SW480 (cell line): ENCODE measurements at regions not wholly inside any gene's neighbourhood (a gene's known extent, or its start where the extent isn't known, plus 50 kb on each side); places are given as distances from the start of the nearest gene placed in this dataset.
A peak's percentile ranks its signal among the peaks of the same experiment; 100 is the strongest.

Experiments used
- DNase-seq: peaks from one replicate; pipeline ENCODE4 v3.0.0-alpha.2; 2016; ENCODE audit warnings: low spot score

DNA sequence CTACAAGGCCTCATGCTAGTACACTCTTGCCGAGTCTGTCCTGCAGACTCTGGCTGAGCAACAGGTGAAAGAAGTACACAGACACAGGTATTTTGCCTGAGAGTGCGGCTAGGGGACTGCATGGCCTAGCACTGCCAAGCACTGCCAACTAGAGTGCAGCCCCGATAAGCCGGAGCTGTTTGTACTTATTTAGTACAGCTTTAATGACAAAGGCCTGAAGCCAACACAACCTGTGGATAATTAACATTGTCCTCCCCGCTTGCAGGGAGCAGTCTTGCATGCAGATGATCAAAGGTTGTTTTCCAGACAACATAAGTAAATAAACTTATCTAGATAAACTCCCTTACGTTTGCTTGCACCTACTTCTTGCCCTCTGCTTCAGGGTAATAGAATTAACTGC, 63.7 kb upstream of the MMADHC start:
- DNase-seq, result no peak

DNA sequence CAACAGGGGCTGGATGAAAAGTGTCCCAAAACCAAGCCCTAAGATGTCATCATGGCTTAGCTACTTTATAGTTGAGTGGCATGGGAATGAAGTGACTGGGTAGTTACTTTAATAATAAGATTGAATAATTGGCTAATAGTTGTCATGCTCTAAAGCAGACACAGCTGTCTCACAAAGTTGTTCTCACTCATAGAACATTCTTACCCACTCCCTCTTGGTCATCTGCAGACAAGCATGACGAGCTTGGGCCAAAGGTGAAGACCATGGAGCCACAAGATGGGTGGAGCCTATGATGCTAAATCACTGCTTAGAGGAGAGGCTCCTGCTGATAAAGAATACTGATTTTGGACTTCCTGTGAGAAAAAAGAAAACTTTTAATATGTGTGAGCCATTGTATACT, 62.4 kb upstream of the MMADHC start:
- DNase-seq, result no peak

DNA sequence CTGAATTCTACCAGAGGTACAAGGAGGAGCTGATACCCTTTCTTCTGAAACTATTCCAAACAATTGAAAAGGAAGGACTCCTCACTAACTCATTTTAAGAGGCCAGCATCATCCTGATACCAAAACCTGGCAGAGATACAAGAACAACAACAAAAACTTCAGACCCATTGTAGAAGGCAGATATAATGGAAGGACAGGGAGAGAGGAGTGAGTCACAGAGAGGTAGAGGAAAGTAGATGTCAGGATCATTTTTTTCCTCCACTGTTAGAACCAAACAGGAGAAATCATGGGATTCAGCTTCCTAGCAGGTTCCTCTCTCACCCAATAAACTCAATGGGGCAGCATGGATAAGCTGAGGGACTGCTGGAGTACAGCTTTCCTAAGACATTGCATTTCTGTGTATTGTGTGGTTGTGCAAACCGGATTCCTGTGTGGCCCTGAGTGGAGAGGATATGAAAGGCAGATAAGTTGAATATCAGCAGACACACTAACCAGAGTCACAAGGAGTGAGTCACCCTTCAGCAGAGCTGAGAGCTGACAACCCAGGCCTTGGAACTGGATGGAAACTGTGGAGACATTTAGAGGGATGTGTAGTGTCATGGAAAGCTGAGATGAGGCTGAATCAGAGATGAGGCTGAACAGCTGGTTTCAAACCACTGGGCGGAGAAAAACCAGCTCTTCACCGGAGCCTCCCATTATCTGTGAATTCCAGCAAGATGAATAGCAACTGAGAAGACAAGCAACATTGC, 60.9 kb upstream of the MMADHC start:
- DNase-seq, result peak; percentile 6

GRCh38 chr2:149645391-149645790, 57.8 kb upstream of the MMADHC start:
- no peak for DNase-seq
